A549 (cell line): ENCODE measurements at regions not wholly inside any gene's neighbourhood (a gene's known extent, or its start where the extent isn't known, plus 50 kb on each side); places are given as distances from the start of the nearest gene placed in this dataset.

Source experiments
- ATAC-seq, 2 experiments: fragments of 200-7000 bp in 1 of 2; fragments of >200 bp in 1 of 2; cut with Nextera tagmentation in 1 of 2; cut with Tn5 transposase in 1 of 2; 3 replicates each; pipeline versions ENCODE4 v1.8.0 to v1.9.1; 2018 to 2020; ENCODE audit warnings: mild to moderate bottlenecking in 1 of 2, moderate library complexity in 1 of 2
- CTCF ChIA-PET: fragments of 300-600 bp; sonication (Branson Sonifier 250); formaldehyde crosslinking; extraction: SDS; loops from one replicate; lab custom pipeline; 2021; ENCODE audit warnings: antibody characterized with exemption, inconsistent platforms; lab: Yijun Ruan, JAX
- POLR2A ChIA-PET: fragments of 350-600 bp; formaldehyde crosslinking; extraction: SDS; loops from one replicate; lab custom pipeline; 2021; ENCODE audit warnings: antibody characterized with exemption, inconsistent platforms; lab: Yijun Ruan, JAX
- DNase-seq, 2 experiments: peaks; one replicate each; pipeline versions ENCODE4 v3.0.0 to v3.0.0-alpha.2; 2011 to 2016; ENCODE audit warnings: low read depth in 1 of 2, low spot score in 1 of 2
- FAIRE-seq: peaks from 2 replicates; lab custom pipeline; 2011; peaks lifted over from hg19 to GRCh38; lab: Jason Lieb, UNC
- H3K27ac ChIP-seq, 2 experiments: fragments of >200 bp; sonication (Bioruptor Twin); formaldehyde crosslinking; 3 replicates each; pipeline ENCODE4 v1.5.1; 2016 to 2017
- H3K4me1 ChIP-seq: fragments of >200 bp; sonication (Bioruptor Twin); formaldehyde crosslinking; 3 replicates; pipeline ENCODE4 v1.6.1; 2016
- H3K4me2 ChIP-seq: fragments of >200 bp; sonication (Bioruptor Twin); formaldehyde crosslinking; 3 replicates; pipeline ENCODE4 v1.6.1; 2016
- H3K4me3 ChIP-seq: fragments of >200 bp; sonication (Bioruptor Twin); formaldehyde crosslinking; 3 replicates; pipeline ENCODE4 v1.5.1; 2016
- H3K9me3 ChIP-seq: fragments of >200 bp; sonication (Bioruptor Twin); formaldehyde crosslinking; 3 replicates; pipeline ENCODE4 v1.6.1; 2016
- CBX2 ChIP-seq: fragments of 200-600 bp; sonication (generic); IDR thresholded peaks from 2 replicates; pipeline ENCODE4 v1.6.1; 2016; ENCODE audit warnings: low read depth, mild to moderate bottlenecking, borderline replicate concordance
- CBX8 ChIP-seq: fragments of 200-600 bp; sonication (generic); IDR thresholded peaks from 2 replicates; pipeline ENCODE4 v1.6.1; 2016
- CEBPB ChIP-seq, 2 experiments: fragments of >200 bp in 1 of 2; sonication (Bioruptor Twin) in 1 of 2; formaldehyde crosslinking in 1 of 2; IDR thresholded peaks; 2 replicates each; pipeline ENCODE4 v1.6.1; 2012 to 2016
- CHD2 ChIP-seq: fragments of 150-350 bp; IDR thresholded peaks from 2 replicates; pipeline ENCODE4 v1.6.1; 2014; ENCODE audit warnings: low read length; ENCODE audit not compliant: partially characterized antibody
- CHD4 ChIP-seq: fragments of 200-600 bp; sonication (generic); IDR thresholded peaks from 2 replicates; pipeline ENCODE4 v1.6.1; 2016; ENCODE audit warnings: antibody characterized with exemption, mild to moderate bottlenecking, borderline replicate concordance
- EHF ChIP-seq: fragments of 250-450 bp; sonication (Bioruptor Pico); IDR thresholded peaks from 2 replicates; pipeline ENCODE4 v1.5.0; 2020; ENCODE audit warnings: mild to moderate bottlenecking
- EP300 ChIP-seq, 2 experiments: fragments of >200 bp; sonication (Bioruptor Twin); formaldehyde crosslinking; IDR thresholded peaks; 2 replicates in 1 of 2; 3 replicates in 1 of 2; pipeline ENCODE4 v1.6.1; 2016 to 2017
- ESRRA ChIP-seq: fragments of 150-350 bp; IDR thresholded peaks from 2 replicates; pipeline ENCODE4 v1.6.1; 2014; ENCODE audit warnings: mild to moderate bottlenecking, low read length, borderline replicate concordance
- FOSB ChIP-seq: fragments of 250-450 bp; sonication (Bioruptor Pico); IDR thresholded peaks from 2 replicates; pipeline ENCODE4 v1.5.0; 2020; ENCODE audit warnings: mild to moderate bottlenecking, moderate library complexity
- FOSL2 ChIP-seq, 2 experiments: fragments of 450-650 bp in 1 of 2; fragments of >200 bp in 1 of 2; sonication (Bioruptor Twin) in 1 of 2; formaldehyde crosslinking; IDR thresholded peaks; 2 replicates each; pipeline versions ENCODE4 v1.5.0 to v1.6.1; 2016 to 2020; ENCODE audit warnings: mild to moderate bottlenecking in 1 of 2, moderate library complexity in 1 of 2
- FOXS1 ChIP-seq: fragments of 250-450 bp; sonication (Bioruptor Pico); IDR thresholded peaks from 2 replicates; pipeline ENCODE4 v1.5.0; 2020; ENCODE audit warnings: mild to moderate bottlenecking, moderate library complexity
- GATA3 ChIP-seq: IDR thresholded peaks from 2 replicates; pipeline ENCODE4 v1.6.1; 2012; ENCODE audit warnings: borderline replicate concordance
- HEYL ChIP-seq: fragments of 250-450 bp; sonication (Bioruptor Pico); IDR thresholded peaks from 2 replicates; pipeline ENCODE4 v1.8.0; 2021; ENCODE audit warnings: mild to moderate bottlenecking, moderate library complexity
- HOXB13 ChIP-seq: fragments of 250-450 bp; sonication (Bioruptor Pico); IDR thresholded peaks from 2 replicates; pipeline ENCODE4 v1.5.0; 2020; ENCODE audit warnings: low read depth, mild to moderate bottlenecking, moderate library complexity
- JUNB ChIP-seq: fragments of >200 bp; sonication (Bioruptor Twin); formaldehyde crosslinking; IDR thresholded peaks from 2 replicates; pipeline ENCODE4 v1.6.1; 2016
- MAFK ChIP-seq: fragments of 450-650 bp; IDR thresholded peaks from 2 replicates; pipeline ENCODE4 v1.6.1; 2014; ENCODE audit not compliant: partially characterized antibody
- NPAS2 ChIP-seq: fragments of 250-450 bp; sonication (Bioruptor Pico); IDR thresholded peaks from 2 replicates; pipeline ENCODE4 v1.8.0; 2022; ENCODE audit warnings: mild to moderate bottlenecking, moderate library complexity, borderline replicate concordance
- PHF8 ChIP-seq: fragments of 200-600 bp; sonication (generic); IDR thresholded peaks from 2 replicates; pipeline ENCODE4 v1.6.1; 2016; ENCODE audit warnings: low read depth, mild to moderate bottlenecking, antibody characterized with exemption, moderate library complexity, borderline replicate concordance
- POLR2A ChIP-seq: IDR thresholded peaks from 2 replicates; pipeline ENCODE4 v1.6.1; 2012; ENCODE audit warnings: mild to moderate bottlenecking, low read length
- RAD21 ChIP-seq, 2 experiments: fragments of >200 bp in 1 of 2; sonication (Bioruptor Twin) in 1 of 2; formaldehyde crosslinking in 1 of 2; IDR thresholded peaks in 1 of 2; conservative IDR thresholded peaks in 1 of 2; 2 replicates in 1 of 2; 3 replicates in 1 of 2; pipeline ENCODE4 v1.6.1; 2012 to 2018; ENCODE audit warnings: inconsistent platforms in 1 of 2
- RARB ChIP-seq: fragments of 250-450 bp; sonication (Bioruptor Pico); IDR thresholded peaks from 2 replicates; pipeline ENCODE4 v1.8.0; 2021; ENCODE audit warnings: mild to moderate bottlenecking, moderate library complexity
- RFX5 ChIP-seq: fragments of 450-650 bp; IDR thresholded peaks from 2 replicates; pipeline ENCODE4 v1.7.1; 2014; ENCODE audit warnings: antibody characterized with exemption, mild to moderate bottlenecking, moderate library complexity
- ZC3H11A ChIP-seq: fragments of 450-650 bp; IDR thresholded peaks from 2 replicates; pipeline ENCODE4 v1.6.1; 2014; ENCODE audit warnings: antibody characterized with exemption, mild to moderate bottlenecking
- WGBS: methylation state at CpG from one replicate; pipeline ENCODE4 v1.1.6; 2017; ENCODE audit errors: missing lambda C conversion rate; 5-methylcytosine and 5-hydroxymethylcytosine counted together
- TF ChIP-seq, protein P1 (sequence below): fragments of 200-600 bp; sonication (generic); IDR thresholded peaks from 2 replicates; pipeline ENCODE4 v1.6.1; 2016; ENCODE audit warnings: antibody characterized with exemption, mild to moderate bottlenecking, moderate library complexity
- TF ChIP-seq, protein P2 (sequence below): IDR thresholded peaks from 2 replicates; pipeline ENCODE4 v1.6.1; 2012
- TF ChIP-seq, protein P3 (sequence below): IDR thresholded peaks from 2 replicates; pipeline ENCODE4 v1.6.1; 2012; ENCODE audit warnings: low read depth, borderline replicate concordance

DNA sequence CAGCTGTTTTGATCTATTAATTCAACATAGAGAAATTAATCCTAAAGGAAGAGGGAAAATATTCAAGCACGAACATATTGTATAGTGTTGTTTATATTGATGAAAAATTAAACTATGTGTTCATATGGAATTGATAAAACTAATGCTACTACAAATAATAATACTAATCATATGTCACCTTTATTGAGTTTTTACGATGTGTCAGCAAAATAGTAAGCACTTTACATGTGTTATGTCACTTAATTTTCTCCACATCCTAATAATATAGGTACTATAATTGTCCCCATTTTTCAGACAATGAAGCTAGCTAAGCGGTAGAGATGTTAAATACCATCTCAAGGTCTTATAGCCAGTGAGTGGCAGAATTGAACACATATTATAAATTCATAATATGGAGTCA lies 2008.5 kb upstream of the WWC1 start:
- DNase-seq, result no peak
- TF ChIP-seq MAFK, result peak; percentile 89
- no peak for TF ChIP-seq CBX2
- no peak for FAIRE-seq
- Histone ChIP-seq H3K9me3 (no peaks in the 10 kb centered on the region), H3K4me1 (no peaks in the 10 kb centered on the region), H3K4me2 (no peak overlapping the region), H3K4me3 (no peak overlapping the region), H3K27ac (no peak overlapping the region)
- ATAC-seq, result no peak
- ChIA-PET POLR2A (no interaction called here), CTCF (no interaction called here)
- whole genome bisulfite sequencing, result 2% methylated on average over 3 of the region's 3 CpGs

DNA sequence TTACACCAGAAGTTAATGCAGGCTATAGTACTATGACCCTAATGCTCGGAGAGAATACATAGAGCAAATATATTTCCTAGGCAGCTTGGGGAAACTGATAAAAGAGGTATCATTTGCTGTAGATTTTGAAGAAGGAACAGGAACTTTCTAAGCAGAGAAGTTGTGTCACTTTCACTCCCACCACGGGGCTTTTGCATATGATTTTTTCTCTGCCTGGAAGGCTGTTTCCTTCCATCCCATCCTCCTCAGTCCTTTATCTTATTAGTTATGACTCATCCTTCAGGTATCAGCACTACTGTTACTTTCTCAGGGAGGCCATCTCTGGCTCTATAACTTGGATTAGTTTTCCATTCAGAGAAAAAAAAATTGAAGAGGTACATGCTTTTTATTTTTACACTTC lies 2006.1 kb upstream of the WWC1 start:
- Histone ChIP-seq H3K4me1 (no peaks in the 10 kb centered on the region), H3K4me2 (no peak overlapping the region), H3K4me3 (no peak overlapping the region), H3K27ac (no peak overlapping the region)
- DNase-seq (no peak), ATAC-seq (no peak)
- POLR2A ChIA-PET, result no interaction called here
- TF ChIP-seq FOSL2 (IDR thresholded peaks at IDR 0.05) (no peak), FOSL2 (CRISPR knock-in tag; IDR thresholded peaks at IDR 0.05) (peak; percentile 18; the same call in 1 of the 2 replicates), FOSB (no peak), NPAS2 (CRISPR knock-in tag) (no peak)
- TF ChIP-seq, all 56 proteins: peak for 1
- H3K9me3 ChIP-seq, result no peaks in the 10 kb centered on the region
- FAIRE-seq, result no peak
- WGBS, result 3% methylated on average over 2 of the region's 2 CpGs
- CTCF ChIA-PET, result no interaction called here

DNA sequence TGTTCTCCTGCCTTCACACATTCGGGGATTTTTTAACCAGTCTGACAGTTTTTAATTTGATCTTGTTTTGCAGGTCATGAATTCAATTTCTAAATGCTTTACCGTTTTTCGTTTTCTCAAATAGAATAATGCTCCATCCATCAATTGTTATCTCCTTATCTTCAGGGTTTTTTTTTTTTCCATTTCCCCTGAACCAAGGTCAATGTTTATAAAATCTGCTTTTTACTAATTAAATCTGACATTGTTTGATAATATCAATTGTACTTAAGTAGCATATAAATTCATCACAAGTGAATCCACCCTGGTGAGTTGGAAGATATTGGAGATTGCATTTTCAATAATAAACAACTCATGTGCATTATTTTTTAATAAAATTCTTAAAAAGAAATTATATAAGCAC lies 2004.6 kb upstream of the WWC1 start:
- no peak for TF ChIP-seq CBX8
- no peak for TF ChIP-seq JUNB
- TF ChIP-seq RAD21 (conservative IDR thresholded peaks at IDR 0.05 in 1 of 2, IDR thresholded peaks at IDR 0.05 in 1 of 2), result no peak
- TF ChIP-seq CHD4, result no peak
- no peak for TF ChIP-seq CHD2
- no peak for TF ChIP-seq CEBPB (IDR thresholded peaks at IDR 0.05)
- TF ChIP-seq, protein P1, sequence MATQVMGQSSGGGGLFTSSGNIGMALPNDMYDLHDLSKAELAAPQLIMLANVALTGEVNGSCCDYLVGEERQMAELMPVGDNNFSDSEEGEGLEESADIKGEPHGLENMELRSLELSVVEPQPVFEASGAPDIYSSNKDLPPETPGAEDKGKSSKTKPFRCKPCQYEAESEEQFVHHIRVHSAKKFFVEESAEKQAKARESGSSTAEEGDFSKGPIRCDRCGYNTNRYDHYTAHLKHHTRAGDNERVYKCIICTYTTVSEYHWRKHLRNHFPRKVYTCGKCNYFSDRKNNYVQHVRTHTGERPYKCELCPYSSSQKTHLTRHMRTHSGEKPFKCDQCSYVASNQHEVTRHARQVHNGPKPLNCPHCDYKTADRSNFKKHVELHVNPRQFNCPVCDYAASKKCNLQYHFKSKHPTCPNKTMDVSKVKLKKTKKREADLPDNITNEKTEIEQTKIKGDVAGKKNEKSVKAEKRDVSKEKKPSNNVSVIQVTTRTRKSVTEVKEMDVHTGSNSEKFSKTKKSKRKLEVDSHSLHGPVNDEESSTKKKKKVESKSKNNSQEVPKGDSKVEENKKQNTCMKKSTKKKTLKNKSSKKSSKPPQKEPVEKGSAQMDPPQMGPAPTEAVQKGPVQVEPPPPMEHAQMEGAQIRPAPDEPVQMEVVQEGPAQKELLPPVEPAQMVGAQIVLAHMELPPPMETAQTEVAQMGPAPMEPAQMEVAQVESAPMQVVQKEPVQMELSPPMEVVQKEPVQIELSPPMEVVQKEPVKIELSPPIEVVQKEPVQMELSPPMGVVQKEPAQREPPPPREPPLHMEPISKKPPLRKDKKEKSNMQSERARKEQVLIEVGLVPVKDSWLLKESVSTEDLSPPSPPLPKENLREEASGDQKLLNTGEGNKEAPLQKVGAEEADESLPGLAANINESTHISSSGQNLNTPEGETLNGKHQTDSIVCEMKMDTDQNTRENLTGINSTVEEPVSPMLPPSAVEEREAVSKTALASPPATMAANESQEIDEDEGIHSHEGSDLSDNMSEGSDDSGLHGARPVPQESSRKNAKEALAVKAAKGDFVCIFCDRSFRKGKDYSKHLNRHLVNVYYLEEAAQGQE, result no peak
- 0% methylated on average over 3 of the region's 3 CpGs for WGBS
- Histone ChIP-seq H3K4me3 (no peak overlapping the region), H3K27ac (no peak overlapping the region), H3K4me2 (no peak overlapping the region), H3K4me1 (no peaks in the 10 kb centered on the region), H3K9me3 (no peaks in the 10 kb centered on the region)
- ATAC-seq, result no peak
- ChIA-PET CTCF (no interaction called here), POLR2A (no interaction called here)
- no peak for FAIRE-seq
- no peak for DNase-seq

DNA sequence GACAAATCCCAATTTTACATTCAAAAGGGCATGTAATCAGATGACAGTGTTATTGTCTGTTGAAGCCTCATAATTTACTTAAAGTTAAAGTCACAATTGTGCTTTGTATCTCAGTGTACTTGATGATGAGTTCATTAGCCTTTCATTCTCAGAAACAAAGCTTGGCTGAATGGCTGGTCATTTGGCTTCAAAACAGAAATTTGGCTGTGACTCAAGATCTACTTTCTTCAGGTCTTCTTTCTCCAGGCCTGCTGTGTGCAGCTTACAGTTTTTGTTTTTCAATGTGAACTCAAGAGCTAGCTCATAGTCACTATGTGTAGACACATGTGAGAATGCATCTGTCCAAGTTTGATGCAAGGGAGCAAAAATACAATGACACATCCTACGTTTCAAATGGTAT lies 2003.6 kb upstream of the WWC1 start:
- ChIA-PET POLR2A (no interaction called here), CTCF (no interaction called here)
- no peak overlapping the region for H3K4me2 ChIP-seq
- H3K4me1 ChIP-seq, result no peaks in the 10 kb centered on the region
- FAIRE-seq (no peak), DNase-seq (no peak), ATAC-seq (no peak)
- no peak overlapping the region for H3K27ac ChIP-seq
- no peak overlapping the region for H3K4me3 ChIP-seq
- 6% methylated on average over 1 of the region's 1 CpG for WGBS
- H3K9me3 ChIP-seq, result no peaks in the 10 kb centered on the region
- TF ChIP-seq, protein P2, sequence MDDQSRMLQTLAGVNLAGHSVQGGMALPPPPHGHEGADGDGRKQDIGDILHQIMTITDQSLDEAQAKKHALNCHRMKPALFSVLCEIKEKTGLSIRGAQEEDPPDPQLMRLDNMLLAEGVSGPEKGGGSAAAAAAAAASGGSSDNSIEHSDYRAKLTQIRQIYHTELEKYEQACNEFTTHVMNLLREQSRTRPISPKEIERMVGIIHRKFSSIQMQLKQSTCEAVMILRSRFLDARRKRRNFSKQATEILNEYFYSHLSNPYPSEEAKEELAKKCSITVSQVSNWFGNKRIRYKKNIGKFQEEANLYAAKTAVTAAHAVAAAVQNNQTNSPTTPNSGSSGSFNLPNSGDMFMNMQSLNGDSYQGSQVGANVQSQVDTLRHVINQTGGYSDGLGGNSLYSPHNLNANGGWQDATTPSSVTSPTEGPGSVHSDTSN, result no peak
- TF ChIP-seq CHD4, result no peak
- TF ChIP-seq PHF8, result no peak
- no peak for TF ChIP-seq CEBPB (IDR thresholded peaks at IDR 0.05)
- TF ChIP-seq FOXS1 (CRISPR knock-in tag), result no peak
- TF ChIP-seq RFX5, result no peak
- TF ChIP-seq RARB (CRISPR knock-in tag), result no peak
- TF ChIP-seq POLR2A, result no peak
- TF ChIP-seq EP300 (IDR thresholded peaks at IDR 0.05), result no peak
- TF ChIP-seq CHD2, result no peak
- TF ChIP-seq ESRRA, result no peak
- TF ChIP-seq JUNB, result no peak
- TF ChIP-seq ZC3H11A, result no peak
- TF ChIP-seq EHF (CRISPR knock-in tag), result no peak
- TF ChIP-seq, protein P3, sequence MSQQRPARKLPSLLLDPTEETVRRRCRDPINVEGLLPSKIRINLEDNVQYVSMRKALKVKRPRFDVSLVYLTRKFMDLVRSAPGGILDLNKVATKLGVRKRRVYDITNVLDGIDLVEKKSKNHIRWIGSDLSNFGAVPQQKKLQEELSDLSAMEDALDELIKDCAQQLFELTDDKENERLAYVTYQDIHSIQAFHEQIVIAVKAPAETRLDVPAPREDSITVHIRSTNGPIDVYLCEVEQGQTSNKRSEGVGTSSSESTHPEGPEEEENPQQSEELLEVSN, result no peak
- TF ChIP-seq GATA3, result no peak
- TF ChIP-seq RAD21 (conservative IDR thresholded peaks at IDR 0.05 in 1 of 2, IDR thresholded peaks at IDR 0.05 in 1 of 2), result no peak
- TF ChIP-seq HEYL (CRISPR knock-in tag), result no peak
- no peak for TF ChIP-seq HOXB13 (CRISPR knock-in tag)
